Activated gamma-delta T cell (primary cell): ENCODE measurements at regions not wholly inside any gene's neighbourhood (a gene's known extent, or its start where the extent isn't known, plus 50 kb on each side); places are given as distances from the start of the nearest gene placed in this dataset.

Experiments
- DNase-seq: peaks from one replicate; lab custom pipeline; 2025; lab: John Stamatoyannopoulos, UW

DNA sequence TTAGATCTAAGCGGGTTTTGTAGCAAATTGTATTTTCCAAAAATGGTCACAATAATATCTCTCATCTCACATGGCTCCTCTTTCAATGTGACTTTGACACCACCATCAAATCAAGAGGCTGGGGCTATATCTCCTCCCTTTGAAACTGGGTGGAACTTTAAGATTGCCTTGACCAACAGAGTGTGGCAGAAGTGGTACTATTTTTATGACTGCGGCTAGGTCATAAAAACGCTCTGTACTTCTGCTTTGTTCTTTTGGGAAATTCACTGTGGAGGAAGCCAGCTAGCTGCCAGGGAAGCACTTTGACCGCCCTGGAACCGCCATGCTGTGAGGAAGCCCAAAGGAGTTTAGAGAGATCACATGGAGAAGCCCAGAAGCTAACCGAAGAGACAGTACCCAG lies 50.7 kb upstream of the ACOT11 start:
- DNase-seq = no peak

DNA sequence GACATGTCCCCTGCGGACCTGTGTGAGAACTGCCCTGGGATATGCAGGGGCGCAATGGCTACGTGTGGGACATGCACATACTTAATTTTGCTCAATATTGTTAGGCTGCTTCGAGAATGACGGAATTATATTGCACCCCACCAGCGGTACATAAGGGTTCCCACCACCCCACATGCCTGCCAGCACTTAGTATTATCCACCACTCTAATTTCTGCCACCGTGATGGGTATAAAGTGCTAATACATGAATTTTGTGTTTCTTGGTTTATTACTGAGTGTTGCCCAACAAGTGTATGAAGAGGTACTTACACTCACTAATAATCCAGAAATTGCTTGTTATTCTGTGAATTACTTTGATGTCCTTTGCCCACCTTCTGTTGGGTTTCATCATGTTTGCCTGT lies 52.1 kb upstream of the ACOT11 start:
- DNase-seq = no peak

DNA sequence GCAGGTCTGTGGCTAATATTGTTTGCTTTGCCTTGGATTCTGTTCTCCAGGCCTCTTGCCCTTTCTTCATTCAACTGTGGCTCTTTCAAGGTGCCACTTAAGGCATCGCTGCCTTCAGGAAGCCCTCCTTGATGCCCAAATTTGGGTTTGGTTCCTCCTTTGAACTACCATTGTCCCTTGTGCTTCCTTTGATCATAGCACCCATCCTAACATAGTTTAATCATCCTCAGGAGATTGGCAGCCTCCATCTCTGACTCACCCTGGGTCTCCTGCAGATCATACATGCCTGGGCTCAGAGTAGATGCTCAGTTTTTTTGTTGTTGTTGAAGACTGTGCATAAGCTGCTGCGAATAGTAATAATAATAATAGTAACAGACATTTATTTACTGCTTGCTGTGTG lies 54.4 kb upstream of the ACOT11 start:
- DNase-seq = no peak

DNA sequence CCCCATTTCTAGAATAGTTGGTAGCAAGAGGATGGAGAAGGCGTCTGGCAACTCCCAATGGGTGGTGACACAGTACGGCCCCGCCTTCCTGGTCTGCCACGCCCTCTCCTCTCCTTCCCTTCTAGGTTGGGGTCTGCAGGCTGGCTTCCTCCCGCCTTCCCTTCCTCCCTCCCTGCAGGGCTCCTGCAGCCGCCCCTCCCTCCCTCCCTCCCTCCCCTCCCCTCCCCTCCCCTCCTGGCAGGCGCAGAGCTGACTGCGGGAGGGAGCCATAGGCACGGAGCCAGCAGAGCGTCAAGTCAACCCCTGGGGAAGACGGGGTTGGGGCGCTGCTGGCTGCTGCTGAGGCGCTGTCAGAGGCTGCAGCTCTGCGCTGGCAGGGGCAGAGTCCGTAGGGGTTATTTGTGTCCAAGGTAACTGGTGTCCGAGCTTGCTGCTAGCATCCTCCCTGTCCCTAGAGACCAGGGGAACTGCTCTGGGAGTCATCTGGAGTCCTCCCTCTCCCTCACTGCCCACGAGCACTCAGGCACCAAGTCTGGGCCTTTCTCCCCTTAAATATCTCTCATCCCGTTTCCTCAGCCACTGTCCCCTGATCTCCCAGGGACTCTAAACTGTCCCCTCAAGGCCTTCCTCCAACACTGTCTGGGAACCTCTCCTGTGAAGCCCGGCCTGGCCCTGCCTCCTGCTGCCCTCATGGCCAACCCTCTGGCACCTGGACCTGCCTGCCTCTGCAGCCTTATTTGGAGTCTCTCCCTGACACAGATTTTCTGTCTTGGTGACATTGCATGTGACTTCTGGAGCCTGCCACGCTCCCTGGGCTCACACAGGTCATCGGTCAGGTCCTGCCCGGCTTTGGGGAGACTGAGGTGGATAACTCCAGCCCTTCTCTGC lies 57.4 kb upstream of the ACOT11 start:
- no peak for DNase-seq

DNA sequence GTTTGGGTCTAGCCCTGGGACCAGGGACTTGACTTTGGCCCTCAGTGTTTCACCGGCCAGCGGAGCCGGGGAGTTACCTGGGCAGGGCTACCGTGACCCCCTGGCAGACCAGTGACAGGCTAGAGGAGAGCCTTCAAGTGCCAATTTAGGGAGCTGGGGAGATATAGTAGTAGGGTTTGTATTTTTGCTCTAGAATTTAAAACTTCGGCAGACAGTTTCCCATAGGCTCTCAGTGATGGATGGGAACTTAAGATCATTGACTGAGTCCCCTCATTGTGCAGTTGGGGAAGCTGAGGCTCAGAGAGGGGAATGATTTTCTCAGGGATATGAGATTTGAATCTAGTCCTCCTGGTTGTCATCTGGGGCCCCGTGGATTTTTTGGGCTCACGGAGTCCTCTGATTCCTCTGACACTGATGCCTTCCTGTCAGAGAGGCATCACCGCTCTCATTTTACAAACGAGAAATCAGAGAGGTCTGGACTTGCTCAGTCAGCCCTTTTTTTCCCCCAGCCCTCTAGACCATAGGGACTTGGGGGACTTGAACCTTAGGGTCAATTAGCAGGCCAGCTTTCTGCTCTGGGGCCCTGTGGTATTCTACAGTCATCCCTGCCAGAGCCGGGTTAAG lies 58.3 kb upstream of the ACOT11 start:
- DNase-seq = no peak

DNA sequence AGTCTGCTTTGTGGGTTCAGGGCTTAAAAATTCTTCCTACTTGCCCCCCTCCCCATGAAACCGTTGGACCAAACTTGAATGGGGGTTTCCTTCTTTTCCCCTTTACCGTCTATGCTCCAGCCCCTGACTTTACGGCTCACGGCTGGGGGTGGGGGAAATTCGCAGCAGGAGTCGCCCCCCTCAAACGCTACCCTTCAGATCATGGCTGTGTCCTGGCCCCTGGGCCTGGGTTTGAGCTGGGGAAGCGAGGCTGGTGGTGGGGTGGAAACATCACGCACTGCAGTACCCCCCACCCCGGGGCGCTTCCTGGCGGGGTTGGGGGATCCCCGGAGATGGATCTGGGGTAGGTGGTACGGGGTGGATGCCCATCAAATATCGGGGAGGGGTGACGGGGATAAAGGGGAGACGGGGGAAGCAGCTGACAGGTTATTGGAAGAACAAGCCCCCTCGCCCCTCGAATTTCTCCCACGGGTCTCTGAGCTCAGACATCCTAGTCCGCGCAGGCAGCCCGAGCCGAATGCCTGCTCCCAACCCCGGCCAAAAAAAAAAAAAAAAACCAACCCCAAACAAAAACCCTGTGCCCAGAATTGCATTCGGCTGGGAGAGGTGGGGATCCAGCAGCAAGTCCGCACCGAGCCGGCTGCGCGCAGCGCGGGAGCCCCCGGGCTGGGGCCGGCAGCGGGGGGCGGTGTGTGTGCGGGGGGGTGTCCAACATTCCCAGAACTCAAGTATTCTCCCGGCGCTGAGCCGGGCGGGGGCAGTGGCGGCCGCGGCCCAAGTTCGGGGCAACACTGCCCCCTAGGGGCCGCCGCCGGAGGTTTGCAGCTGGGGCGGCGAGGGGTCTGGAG lies 59.0 kb upstream of the ACOT11 start:
- DNase-seq = peak; percentile 52

DNA sequence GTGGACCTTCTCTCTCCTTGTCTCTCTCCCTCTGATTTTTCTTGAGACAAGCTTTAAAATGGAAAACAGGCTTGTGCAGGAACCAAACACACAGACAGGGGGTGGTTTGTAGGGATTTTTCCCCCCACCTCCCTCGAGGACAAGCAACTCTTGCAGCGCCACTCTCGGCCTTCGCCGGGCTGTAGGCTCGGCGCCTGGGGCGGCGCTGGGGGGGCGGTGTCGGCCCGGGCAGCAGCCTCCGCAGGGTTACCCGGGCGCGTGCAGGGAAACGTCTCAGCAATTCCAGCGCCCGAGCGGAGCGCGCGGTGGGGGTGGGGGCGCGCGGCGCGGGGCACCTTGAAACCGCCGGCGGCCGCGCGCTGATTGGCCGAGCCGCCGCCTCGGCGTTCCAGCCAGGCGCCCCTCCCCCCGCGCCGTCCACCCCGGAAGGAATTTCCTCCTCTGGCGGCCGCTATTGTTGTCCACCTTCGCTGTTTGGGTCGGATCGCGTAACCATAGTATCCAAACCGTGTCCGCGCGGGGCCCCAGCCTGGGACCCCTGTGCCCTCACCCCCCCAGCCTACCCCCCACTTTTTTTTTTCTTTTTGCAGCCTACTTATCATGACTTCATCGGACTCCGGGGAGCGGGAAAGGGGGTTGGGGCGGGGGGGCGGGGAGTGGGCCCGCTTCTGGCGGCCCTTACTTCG lies 59.8 kb upstream of the ACOT11 start:
- peak; percentile 71 for DNase-seq

DNA sequence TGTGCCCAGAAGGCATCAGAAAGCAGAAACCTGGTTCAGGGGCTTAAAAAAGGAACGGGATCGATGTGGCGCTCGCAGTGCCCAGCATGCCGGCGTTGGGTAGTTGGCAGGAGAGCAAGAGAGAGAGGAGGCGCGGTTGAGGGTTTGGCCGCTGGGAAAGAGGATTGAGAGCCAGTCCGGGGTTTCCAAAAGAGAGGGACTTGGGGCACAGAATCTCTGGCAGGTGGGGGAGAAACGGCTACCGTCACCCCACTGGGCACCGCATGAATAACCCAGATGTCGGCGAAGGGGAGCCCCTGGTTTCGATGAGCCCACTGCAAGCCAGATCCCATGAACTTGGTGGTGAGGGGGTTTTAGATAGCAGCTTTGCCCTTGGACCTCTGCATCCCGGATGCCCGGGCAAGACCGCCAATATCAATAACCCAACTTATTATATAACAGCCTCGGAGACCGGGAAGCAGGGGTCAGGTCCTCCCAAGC lies 60.4 kb upstream of the ACOT11 start:
- no peak for DNase-seq

DNA sequence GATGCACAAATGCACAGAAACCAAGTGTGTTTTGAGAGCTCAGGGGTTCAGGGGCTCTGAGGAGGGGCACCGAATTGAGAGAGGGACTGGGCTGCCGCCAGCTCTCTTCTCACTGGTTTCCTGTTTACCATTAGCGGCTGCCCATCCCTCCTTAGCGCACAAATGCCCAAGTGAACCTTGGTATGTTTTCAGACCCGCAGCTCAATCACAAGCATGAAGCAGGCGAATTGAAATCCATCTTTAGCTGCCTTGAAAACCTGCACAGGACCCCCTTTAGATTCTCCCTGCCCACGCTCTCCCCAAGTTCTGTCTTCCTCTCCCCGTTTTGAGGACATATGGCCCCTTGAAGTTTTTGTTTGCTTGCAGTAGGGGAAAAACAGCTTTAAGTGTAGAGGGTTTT lies 61.1 kb upstream of the ACOT11 start:
- DNase-seq = no peak

DNA sequence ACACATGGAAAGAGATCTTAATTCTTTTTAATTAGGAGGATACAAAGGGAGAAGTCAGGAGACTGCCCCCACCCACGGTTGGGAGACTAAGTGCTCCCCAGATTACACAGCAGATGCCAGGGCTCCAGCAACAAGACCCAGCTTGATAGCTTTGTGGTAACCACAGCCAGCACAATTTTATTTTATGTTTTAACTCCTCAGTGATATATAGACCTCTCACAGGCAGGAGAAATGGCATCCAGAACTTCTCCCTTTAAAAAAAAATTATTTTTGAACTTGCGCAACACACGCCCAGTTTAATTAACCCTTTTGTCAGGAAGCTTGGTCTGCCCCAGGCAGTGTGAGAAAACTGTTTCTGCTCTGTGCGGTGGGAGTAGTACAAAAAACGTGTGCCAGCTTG lies 62.6 kb upstream of the ACOT11 start:
- no peak for DNase-seq

DNA sequence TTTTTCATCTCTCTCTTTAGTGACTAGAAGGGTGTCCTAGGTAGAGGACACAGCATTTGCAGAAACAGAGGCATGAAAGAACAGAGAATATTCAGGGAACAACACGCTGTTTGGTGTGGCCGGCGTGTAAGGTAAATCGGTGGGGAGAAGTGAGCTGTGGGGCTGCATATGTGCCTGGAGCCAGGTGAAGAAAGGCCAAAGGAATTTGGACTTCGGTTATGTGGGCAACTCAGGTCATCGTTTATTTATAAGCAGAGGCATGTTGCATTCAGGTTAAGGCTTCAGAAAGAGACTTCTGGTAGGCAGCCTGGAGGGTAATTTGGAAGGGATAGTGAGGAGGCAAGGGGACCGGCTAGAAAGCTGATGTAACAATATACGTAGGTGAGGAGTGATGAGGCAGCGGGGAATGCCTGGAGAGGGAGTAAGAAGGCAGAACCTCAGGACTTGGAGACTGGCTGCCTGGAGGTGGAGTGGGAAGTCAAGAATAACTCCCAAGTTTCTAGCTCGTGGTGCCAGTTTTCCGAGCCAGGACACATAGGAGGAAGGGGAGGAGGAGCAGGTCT lies 64.1 kb upstream of the ACOT11 start:
- no peak for DNase-seq

DNA sequence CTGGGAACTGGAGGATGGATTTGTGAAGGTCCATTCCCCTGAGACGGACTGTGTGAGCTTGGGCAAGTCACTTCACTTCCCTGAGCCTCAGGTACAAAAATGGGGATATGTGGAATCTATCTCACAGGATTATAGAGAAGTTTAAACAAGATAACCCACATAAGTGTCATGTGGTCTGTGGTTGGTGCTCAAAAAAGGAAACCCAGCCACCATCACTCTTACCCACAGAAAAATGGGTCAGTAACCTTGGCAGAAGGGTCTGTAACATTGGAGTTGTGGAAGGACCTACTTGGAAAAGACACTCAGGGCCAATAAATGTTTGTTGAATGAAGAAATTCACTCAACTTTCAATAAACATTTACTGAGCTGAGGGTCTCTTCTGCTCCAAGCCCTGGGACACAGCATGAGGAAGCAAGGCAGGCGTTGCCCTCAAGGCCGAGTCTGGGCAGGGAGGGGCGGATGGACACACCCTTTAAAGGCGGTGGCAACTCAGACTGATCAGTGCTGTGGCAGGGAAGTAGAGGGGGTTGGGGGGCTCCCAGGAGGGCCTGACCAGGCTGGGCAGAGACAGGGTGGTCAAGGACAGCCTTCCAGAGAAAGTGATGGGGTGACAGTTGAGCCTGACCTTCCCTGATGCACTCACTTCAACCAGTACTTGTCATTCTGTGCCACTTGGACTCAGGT lies 66.7 kb upstream of the ACOT11 start:
- no peak for DNase-seq

DNA sequence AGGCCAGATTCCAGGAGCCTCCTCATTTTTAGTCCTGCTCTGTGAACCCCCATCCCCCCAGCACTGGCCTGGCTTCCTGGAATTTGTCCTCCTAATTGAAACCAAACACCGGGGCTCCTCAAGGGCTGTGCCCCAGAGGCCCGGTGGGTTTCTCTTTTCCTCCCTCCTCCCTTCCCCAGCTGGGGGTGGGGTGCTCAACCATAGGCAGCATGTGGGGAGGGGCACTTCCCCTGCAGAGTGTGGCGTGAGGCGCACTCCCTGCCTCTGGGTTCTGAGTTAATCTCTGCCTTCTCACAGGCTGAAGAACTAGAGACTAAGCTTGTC lies 67.5 kb upstream of the ACOT11 start:
- DNase-seq = no peak

DNA sequence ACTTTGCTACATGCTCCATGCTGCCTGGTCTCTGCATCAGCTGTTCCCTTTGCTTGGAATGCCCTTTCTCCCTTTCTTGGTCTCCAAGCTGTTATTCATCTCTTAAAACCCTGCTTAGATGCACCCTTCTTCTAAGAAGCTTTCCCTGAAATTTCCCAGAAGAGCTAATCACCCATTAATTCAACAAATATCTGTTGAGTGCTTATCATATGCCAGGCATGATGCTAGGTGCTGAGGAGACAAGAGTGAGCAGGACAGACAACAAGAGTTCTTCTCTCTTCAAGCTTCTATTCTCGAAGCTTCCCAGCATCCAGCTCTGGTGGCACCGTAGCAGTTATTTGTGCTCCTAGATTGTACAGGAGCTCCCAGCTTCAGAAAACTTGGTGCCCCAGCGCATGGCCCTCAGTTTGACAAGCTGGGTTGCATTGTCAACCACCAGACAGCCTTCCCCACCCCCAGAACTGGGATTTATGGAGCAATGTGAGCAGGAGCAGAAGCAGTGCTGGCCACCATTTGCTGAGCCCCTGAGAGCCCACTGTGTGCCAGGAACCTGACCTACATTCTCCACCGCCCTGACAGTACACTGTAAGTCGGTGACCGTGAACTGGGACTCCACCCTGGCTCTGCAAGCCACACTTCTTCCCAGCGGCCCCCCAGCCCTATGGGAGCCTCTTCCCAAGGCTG lies 68.0 kb upstream of the ACOT11 start:
- no peak for DNase-seq

DNA sequence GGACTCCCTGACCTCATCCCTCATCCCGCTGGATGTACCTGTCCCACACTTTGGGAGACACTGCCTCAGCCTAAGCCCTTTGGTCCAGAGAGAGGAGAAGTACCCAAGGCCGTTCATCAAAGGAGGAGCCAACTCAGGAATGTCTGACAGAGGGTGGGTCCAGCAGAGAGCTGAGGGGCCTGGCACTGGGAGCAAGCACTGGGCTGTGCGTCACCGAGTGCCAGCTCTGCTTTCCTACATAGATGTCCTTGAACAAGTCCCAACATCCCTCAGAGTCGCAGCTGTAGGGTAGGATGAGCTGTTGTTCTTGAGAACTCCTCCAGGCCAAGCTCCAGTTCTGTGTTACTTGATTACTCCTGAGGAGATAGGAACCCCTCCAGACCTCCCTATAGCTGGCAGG lies 68.8 kb upstream of the ACOT11 start:
- no peak for DNase-seq

DNA sequence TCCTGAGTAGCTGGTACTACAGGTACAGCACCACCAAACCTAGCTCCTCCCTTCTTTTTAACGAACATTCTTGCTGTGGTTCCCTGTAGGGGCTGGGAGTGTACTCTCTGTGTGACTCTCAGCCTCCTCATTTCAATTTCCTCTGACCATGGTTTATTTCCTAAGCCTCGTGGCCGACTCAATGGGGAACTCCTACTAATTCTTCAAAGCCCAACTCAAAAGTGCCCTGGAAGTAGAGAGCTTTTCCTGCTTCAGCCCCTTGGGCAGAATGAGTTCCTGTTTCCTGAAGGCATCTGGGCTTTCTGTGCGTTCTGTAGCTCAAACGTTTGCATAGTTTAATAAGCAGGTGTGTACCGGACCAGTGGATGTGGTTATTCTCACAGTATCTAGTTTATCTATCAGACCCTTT lies 70.9 kb upstream of the ACOT11 start:
- no peak for DNase-seq

DNA sequence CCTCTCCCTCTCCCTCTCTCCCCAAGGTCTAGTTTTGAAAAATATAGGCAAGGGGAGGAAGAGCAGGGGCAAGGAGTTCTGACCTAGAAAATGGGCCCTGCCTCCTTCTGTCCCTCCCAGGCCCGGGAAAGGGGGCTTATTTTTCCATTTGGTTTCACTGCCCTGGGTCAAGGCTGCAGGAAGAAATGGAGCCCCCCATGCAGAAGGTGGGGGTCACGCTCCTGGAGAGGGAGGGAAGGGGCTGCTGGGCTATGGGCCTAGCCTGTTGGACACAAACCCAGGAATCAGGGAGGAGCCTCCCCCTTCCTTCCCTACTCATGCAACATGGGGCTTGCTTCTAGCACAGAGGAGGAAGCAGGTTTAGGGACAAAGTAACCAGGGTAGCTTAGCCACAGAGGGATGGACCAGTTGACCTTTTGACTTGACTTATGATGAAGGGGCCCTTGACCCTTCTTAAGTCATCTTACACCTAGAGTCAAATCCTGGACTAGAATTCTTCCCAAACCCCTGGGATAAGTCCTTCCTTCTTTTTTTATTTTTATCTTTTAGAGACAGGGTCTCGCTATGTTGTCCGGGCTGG lies 70.4 kb upstream of the SSBP3 start:
- no peak for DNase-seq

DNA sequence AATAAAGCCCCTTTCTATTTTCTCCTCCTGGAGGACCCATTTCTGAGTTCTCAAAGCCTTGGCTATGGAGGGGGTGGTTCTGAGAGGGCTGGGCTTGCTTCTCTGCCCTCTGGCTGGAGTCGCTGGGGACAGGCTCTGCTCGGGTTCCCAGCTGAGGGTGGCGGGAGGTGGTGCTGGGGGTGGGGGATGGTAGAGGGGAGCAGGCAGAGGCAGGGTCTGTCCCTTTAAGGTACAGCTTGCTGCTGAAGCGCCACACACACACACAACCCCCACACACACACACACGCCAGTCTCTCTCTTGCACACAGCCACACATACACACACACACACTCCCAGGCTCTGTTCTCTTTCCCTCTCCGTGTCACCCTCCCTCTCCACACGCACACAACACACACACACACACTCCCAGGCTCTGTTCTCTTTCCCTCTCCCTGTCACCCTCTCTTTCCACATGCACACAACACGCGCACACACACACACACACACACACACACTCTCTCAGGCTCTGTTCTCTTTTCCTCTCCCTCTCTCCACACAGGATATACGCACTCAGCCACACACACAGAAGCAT lies 69.8 kb upstream of the SSBP3 start:
- no peak for DNase-seq

DNA sequence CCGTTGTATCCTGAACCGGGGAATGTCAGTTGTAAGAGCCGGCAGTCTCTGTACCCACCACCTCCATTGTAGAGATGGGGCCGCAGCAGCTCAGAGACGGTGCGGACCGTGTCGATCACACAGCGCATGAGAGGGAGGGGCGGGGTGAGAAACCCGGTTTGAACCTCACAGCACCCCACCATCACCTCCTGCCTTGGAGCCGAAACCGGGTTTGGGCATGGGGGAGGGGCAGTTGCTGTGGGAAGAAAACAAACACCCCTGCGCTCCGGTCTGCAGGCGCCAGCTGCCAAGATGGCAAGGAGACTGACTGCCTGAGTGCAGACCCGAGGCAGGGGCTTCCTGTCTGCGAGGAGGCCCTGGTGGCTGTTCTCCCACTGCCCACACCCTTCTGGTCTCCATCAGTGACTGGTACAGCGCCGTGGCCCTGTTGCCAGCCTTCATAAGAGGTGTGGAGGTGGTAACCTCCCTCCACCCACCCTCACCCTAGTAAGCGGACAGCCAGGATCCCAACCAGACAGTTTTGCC lies 69.2 kb upstream of the SSBP3 start:
- peak; percentile 38 for DNase-seq
